ENCODE measurements at regions not wholly inside any gene's neighbourhood (a gene's known extent, or its start where the extent isn't known, plus 50 kb on each side); places are given as distances from the start of the nearest gene placed in this dataset.

GRCh38 chrX:122833230-122833629 is 350.8 kb upstream of the GRIA3 start:
- TF ChIP-seq CTCF (IDR thresholded peaks at IDR 0.05; ENCODE audit: unreplicated experiment), result no peak
- H3K4me1 Mint-ChIP-seq, result peaks cover 8% of the 10 kb centered on the region
- H3K36me3 Mint-ChIP-seq, result no peaks in the 10 kb centered on the region
- peaks cover 24% of the 10 kb centered on the region for H3K9me3 Mint-ChIP-seq
- H3K4me3 Mint-ChIP-seq, result no peak overlapping the region
- no peak overlapping the region for H3K27ac Mint-ChIP-seq
- no peak for DNase-seq (ENCODE audit: low spot score in 2 of 2, unreplicated experiment in 2 of 2)
- H3K27me3 Mint-ChIP-seq (ENCODE audit: low read depth), result no peaks in the 10 kb centered on the region

GRCh38 chrX:122835886-122836285 is 348.2 kb upstream of the GRIA3 start:
- TF ChIP-seq CTCF (IDR thresholded peaks at IDR 0.05; ENCODE audit: unreplicated experiment), result no peak
- H3K4me1 Mint-ChIP-seq, result peaks cover 8% of the 10 kb centered on the region
- no peak for DNase-seq (ENCODE audit: low spot score in 2 of 2, unreplicated experiment in 2 of 2)
- H3K4me3 Mint-ChIP-seq, result no peak overlapping the region
- H3K27me3 Mint-ChIP-seq (ENCODE audit: low read depth), result no peaks in the 10 kb centered on the region
- no peaks in the 10 kb centered on the region for H3K36me3 Mint-ChIP-seq
- H3K9me3 Mint-ChIP-seq, result peaks cover 32% of the 10 kb centered on the region
- no peak overlapping the region for H3K27ac Mint-ChIP-seq

GRCh38 chrX:122850326-122850725 is 333.8 kb upstream of the GRIA3 start:
- Mint-ChIP-seq H3K4me1 (no peaks in the 10 kb centered on the region), H3K4me3 (no peak overlapping the region), H3K27me3 (ENCODE audit: low read depth) (no peaks in the 10 kb centered on the region), H3K36me3 (no peaks in the 10 kb centered on the region), H3K27ac (no peak overlapping the region), H3K9me3 (peaks cover 15% of the 10 kb centered on the region)
- no peak for DNase-seq (ENCODE audit: low spot score in 2 of 2, unreplicated experiment in 2 of 2)
- no peak for TF ChIP-seq CTCF (IDR thresholded peaks at IDR 0.05; ENCODE audit: unreplicated experiment)

- Mint-ChIP-seq H3K4me3 (no peak overlapping the region), H3K4me1 (no peaks in the 10 kb centered on the region), H3K36me3 (no peaks in the 10 kb centered on the region), H3K27me3 (ENCODE audit: low read depth) (no peaks in the 10 kb centered on the region), H3K27ac (no peak overlapping the region), H3K9me3 (peaks cover 30% of the 10 kb centered on the region)
- no peak for DNase-seq (ENCODE audit: low spot score in 2 of 2, unreplicated experiment in 2 of 2)
- TF ChIP-seq CTCF (IDR thresholded peaks at IDR 0.05; ENCODE audit: unreplicated experiment), result no peak
Observed at GRCh38 chrX:122856205-122856604, 327.9 kb upstream of the GRIA3 start.

GRCh38 chrX:122857734-122858133 is 326.3 kb upstream of the GRIA3 start:
- H3K4me1 Mint-ChIP-seq, result no peaks in the 10 kb centered on the region
- H3K4me3 Mint-ChIP-seq, result no peak overlapping the region

More at GRCh38 chrX:122857734-122858133, 326.3 kb upstream of the GRIA3 start:
- Mint-ChIP-seq H3K36me3 (no peaks in the 10 kb centered on the region), H3K27ac (no peak overlapping the region), H3K27me3 (ENCODE audit: low read depth) (no peaks in the 10 kb centered on the region), H3K9me3 (peaks cover 40% of the 10 kb centered on the region)
- no peak for DNase-seq (ENCODE audit: low spot score in 2 of 2, unreplicated experiment in 2 of 2)
- TF ChIP-seq CTCF (IDR thresholded peaks at IDR 0.05; ENCODE audit: unreplicated experiment), result no peak

All from mesothelial cell of epicardium (in vitro differentiated cells).